Uterus (tissue), 2 donors: ENCODE measurements at regions not wholly inside any gene's neighbourhood (a gene's known extent, or its start where the extent isn't known, plus 50 kb on each side); places are given as distances from the start of the nearest gene placed in this dataset.

Experiments
- POLR2A ChIP-seq, 2 donors: fragments of 450-650 bp; IDR thresholded peaks; one replicate each; pipeline ENCODE4 v1.6.1; 2016; ENCODE audit warnings: antibody characterized with exemption in 2 of 2, mild to moderate bottlenecking in 1 of 2, moderate library complexity in 1 of 2
- TF ChIP-seq, protein P1 (sequence below), 4 experiments: fragments of 200-600 bp in 2 of 4; fragments of 450-650 bp in 2 of 4; sonication (generic) in 2 of 4; IDR thresholded peaks; one replicate each; pipeline ENCODE4 v1.5.1; 2016 to 2019; ENCODE audit warnings: antibody characterized with exemption in 4 of 4, mild to moderate bottlenecking in 2 of 4, moderate library complexity in 1 of 4

DNA sequence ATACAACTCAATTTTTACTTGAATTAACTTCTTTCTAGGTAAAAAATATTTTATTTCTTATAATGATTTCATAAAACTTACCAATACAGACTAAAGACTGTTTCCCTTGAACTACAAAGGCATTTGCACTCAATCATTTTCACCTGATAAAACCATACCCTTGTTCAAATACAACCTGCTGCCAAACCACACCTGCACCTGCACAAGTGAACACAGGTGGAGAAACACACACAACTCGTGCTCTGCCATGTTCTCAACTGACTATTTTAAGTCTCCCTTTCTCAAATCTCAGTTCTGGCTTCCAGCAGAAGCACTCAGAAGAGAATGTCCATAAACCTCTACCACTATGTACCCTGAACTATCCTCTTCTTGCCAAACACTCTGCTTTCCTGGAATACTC is 1892.1 kb downstream of the MAT2B start:
- TF ChIP-seq, protein P1, sequence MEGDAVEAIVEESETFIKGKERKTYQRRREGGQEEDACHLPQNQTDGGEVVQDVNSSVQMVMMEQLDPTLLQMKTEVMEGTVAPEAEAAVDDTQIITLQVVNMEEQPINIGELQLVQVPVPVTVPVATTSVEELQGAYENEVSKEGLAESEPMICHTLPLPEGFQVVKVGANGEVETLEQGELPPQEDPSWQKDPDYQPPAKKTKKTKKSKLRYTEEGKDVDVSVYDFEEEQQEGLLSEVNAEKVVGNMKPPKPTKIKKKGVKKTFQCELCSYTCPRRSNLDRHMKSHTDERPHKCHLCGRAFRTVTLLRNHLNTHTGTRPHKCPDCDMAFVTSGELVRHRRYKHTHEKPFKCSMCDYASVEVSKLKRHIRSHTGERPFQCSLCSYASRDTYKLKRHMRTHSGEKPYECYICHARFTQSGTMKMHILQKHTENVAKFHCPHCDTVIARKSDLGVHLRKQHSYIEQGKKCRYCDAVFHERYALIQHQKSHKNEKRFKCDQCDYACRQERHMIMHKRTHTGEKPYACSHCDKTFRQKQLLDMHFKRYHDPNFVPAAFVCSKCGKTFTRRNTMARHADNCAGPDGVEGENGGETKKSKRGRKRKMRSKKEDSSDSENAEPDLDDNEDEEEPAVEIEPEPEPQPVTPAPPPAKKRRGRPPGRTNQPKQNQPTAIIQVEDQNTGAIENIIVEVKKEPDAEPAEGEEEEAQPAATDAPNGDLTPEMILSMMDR (IDR thresholded peaks at IDR 0.05): no peak
- TF ChIP-seq POLR2A (IDR thresholded peaks at IDR 0.05): no peak
